GM12878 (cell line): ENCODE measurements at regions not wholly inside any gene's neighbourhood (a gene's known extent, or its start where the extent isn't known, plus 50 kb on each side); places are given as distances from the start of the nearest gene placed in this dataset.

ENCODE experiments used
- ATAC-seq: fragments of 200-7000 bp; cut with Tn5 transposase; 3 replicates; pipeline ENCODE4 v1.9.1; 2020; ENCODE audit warnings: mild to moderate bottlenecking, moderate library complexity
- BruUV-seq: library from RNA; stranded (reverse); fragments of 400-500 nt; replicated peaks from 2 replicates; lab custom pipeline; 2021; lab: Mats Ljungman, UMichigan
- CTCF ChIA-PET: fragments of 300-600 bp; sonication (Branson Sonifier 250); formaldehyde crosslinking; extraction: SDS; loops from one replicate; lab custom pipeline; 2021; ENCODE audit warnings: inconsistent platforms; lab: Yijun Ruan, JAX
- POLR2A ChIA-PET: fragments of 350-600 bp; formaldehyde crosslinking; extraction: SDS; loops from one replicate; lab custom pipeline; 2021; ENCODE audit warnings: inconsistent platforms; lab: Charles Lee
- RAD21 ChIA-PET: fragments of 300-600 bp; sonication (Branson Sonifier 250); formaldehyde crosslinking; loops from one replicate; lab custom pipeline; 2023; ENCODE audit warnings: antibody characterized with exemption; ENCODE audit not compliant: unreplicated experiment; lab: Charles Lee
- SMC1A ChIA-PET: fragments of 300-600 bp; sonication (Branson Sonifier 250); formaldehyde crosslinking; loops from one replicate; lab custom pipeline; 2023; ENCODE audit not compliant: unreplicated experiment, uncharacterized antibody; lab: Charles Lee
- DNase-seq: peaks from one replicate; pipeline ENCODE4 v3.0.0-alpha.2; 2011; ENCODE audit warnings: low read depth, low spot score
- FAIRE-seq: peaks from 3 replicates; lab custom pipeline; 2011; peaks lifted over from hg19 to GRCh38; lab: Jason Lieb, UNC
- H2AFZ ChIP-seq: 2 replicates; pipeline ENCODE4 v1.6.0; 2011; ENCODE audit warnings: low read depth, low read length, control low read depth; ENCODE audit not compliant: control insufficient read depth
- H3K27ac ChIP-seq: 2 replicates; pipeline ENCODE4 v1.5.1; 2011; ENCODE audit warnings: control low read depth; ENCODE audit not compliant: control insufficient read depth, insufficient read depth
- H3K27me3 ChIP-seq, 2 experiments: replicated peaks in 1 of 2; 2 replicates each; pipeline versions ENCODE4 v1.6.0 to v1.6.1; 2011; ENCODE audit warnings: low read length in 1 of 2; ENCODE audit not compliant: control insufficient read depth in 2 of 2, insufficient read depth in 2 of 2
- H3K36me3 ChIP-seq, 2 experiments: 2 replicates each; pipeline ENCODE4 v1.5.1; 2011; ENCODE audit warnings: low read length in 1 of 2; ENCODE audit not compliant: control insufficient read depth in 2 of 2, insufficient read depth in 2 of 2
- H3K4me1 ChIP-seq: 2 replicates; pipeline ENCODE4 v1.6.1; 2011; ENCODE audit warnings: mild to moderate bottlenecking, low read length, moderate library complexity, mixed read lengths; ENCODE audit not compliant: control insufficient read depth, insufficient read depth
- H3K4me2 ChIP-seq: 2 replicates; pipeline ENCODE4 v1.6.0; 2011; ENCODE audit warnings: control low read depth; ENCODE audit not compliant: control insufficient read depth, insufficient read depth
- H3K4me3 ChIP-seq: fragments of 200-600 bp; sonication (generic); 2 replicates; pipeline ENCODE4 v1.5.1; 2016
- H3K79me2 ChIP-seq: 2 replicates; pipeline ENCODE4 v1.6.0; 2011; ENCODE audit warnings: low read length; ENCODE audit not compliant: control insufficient read depth, insufficient read depth
- H3K9ac ChIP-seq: 2 replicates; pipeline ENCODE4 v1.8.0; 2011; ENCODE audit warnings: low read length, control low read depth, mixed read lengths; ENCODE audit not compliant: control insufficient read depth, insufficient read depth
- H3K9me3 ChIP-seq: replicated peaks from 3 replicates; pipeline ENCODE4 v1.5.1; 2011; ENCODE audit warnings: mild to moderate bottlenecking, low read length; ENCODE audit not compliant: control insufficient read depth, insufficient read depth
- H4K20me1 ChIP-seq: 2 replicates; pipeline ENCODE4 v1.6.0; 2011; ENCODE audit not compliant: control insufficient read depth, insufficient read depth
- CEBPB ChIP-seq, 2 experiments: fragments of 150-350 bp in 1 of 2; IDR thresholded peaks; 2 replicates each; pipeline ENCODE4 v1.6.1; 2012 to 2014; ENCODE audit warnings: low read depth in 2 of 2, low read length in 2 of 2, borderline replicate concordance in 1 of 2, inconsistent platforms in 1 of 2
- CEBPZ ChIP-seq: fragments of 150-350 bp; IDR thresholded peaks from 2 replicates; pipeline ENCODE4 v1.6.1; 2016; ENCODE audit warnings: low read depth, low read length
- CTCF ChIP-seq, 3 experiments: IDR thresholded peaks in 2 of 3; conservative IDR thresholded peaks in 1 of 3; 2 replicates each; pipeline ENCODE4 v1.5.1; 2011; ENCODE audit warnings: low read depth in 3 of 3, low read length in 3 of 3, mild to moderate bottlenecking in 3 of 3, control low read depth in 2 of 3, moderate library complexity in 2 of 3, inconsistent platforms in 1 of 3, mixed read lengths in 1 of 3; ENCODE audit not compliant: control insufficient read depth in 2 of 3, insufficient read depth in 1 of 3; ENCODE audit errors: extremely low read depth in 1 of 3
- FOS ChIP-seq: IDR thresholded peaks from 3 replicates; pipeline ENCODE4 v1.6.1; 2011; ENCODE audit warnings: borderline replicate concordance; ENCODE audit not compliant: insufficient read length; ENCODE audit errors: extremely low read depth
- KLF5 ChIP-seq: fragments of 450-650 bp; IDR thresholded peaks from 2 replicates; pipeline ENCODE4 v1.6.1; 2014; ENCODE audit warnings: mild to moderate bottlenecking; ENCODE audit not compliant: partially characterized antibody
- MXI1 ChIP-seq: fragments of 150-350 bp; IDR thresholded peaks from 2 replicates; pipeline ENCODE4 v1.6.1; 2011; ENCODE audit warnings: low read depth, mild to moderate bottlenecking, inconsistent platforms, low read length, improper control_type of control experiment
- NBN ChIP-seq: fragments of 450-650 bp; IDR thresholded peaks from 2 replicates; pipeline ENCODE4 v1.6.1; 2016
- SKIL ChIP-seq: fragments of 450-650 bp; IDR thresholded peaks from 2 replicates; pipeline ENCODE4 v1.6.1; 2017; ENCODE audit warnings: mild to moderate bottlenecking, low read depth, inconsistent platforms; ENCODE audit not compliant: poor library complexity, severe bottlenecking
- SPI1 ChIP-seq: IDR thresholded peaks from 2 replicates; pipeline ENCODE4 v1.6.1; 2011; ENCODE audit warnings: low read depth, mild to moderate bottlenecking, low read length, moderate library complexity, borderline replicate concordance; ENCODE audit not compliant: insufficient read depth
- TAF1 ChIP-seq: IDR thresholded peaks from 2 replicates; pipeline ENCODE4 v1.6.1; 2011; ENCODE audit warnings: mild to moderate bottlenecking, low read depth, low read length, borderline replicate concordance
- ZBTB11 ChIP-seq: fragments of 450-650 bp; formaldehyde crosslinking; IDR thresholded peaks from 2 replicates; pipeline ENCODE4 v1.5.0; 2022; ENCODE audit warnings: mild to moderate bottlenecking, missing genetic modification characterization
- ZSCAN29 ChIP-seq: fragments of 450-650 bp; IDR thresholded peaks from 2 replicates; pipeline ENCODE4 v1.6.1; 2017; ENCODE audit warnings: mild to moderate bottlenecking, moderate library complexity
- WGBS: methylation state at CpG from one replicate; pipeline ENCODE4 v1.1.6; 2016; ENCODE audit warnings: low lambda C conversion rate; ENCODE audit not compliant: insufficient replicate concordance, insufficient coverage; ENCODE audit errors: missing lambda C conversion rate; 5-methylcytosine and 5-hydroxymethylcytosine counted together
- in situ Hi-C: fragments of 300-500 bp; cut with MboI; formaldehyde crosslinking; loops from 9 replicates; pipeline ENCODE4 v1.14.3; 2018; ENCODE audit warnings: mixed read lengths
- intact Hi-C: fragments of 100-400 bp; cut with micrococcal nuclease; formaldehyde crosslinking; loops from one replicate; pipeline ENCODE4 v1.14.2; 2022; ENCODE audit not compliant: unreplicated experiment

- SMC1A ChIA-PET, result no interaction called here
- Histone ChIP-seq H4K20me1 (no peaks in the 10 kb centered on the region), H3K79me2 (no peaks in the 10 kb centered on the region), H3K27me3 (no peaks in the 10 kb centered on the region), H2AFZ (no peak overlapping the region), H3K27ac (no peak overlapping the region), H3K9me3 (no peaks in the 10 kb centered on the region; the same call in 2 of the 3 replicates), H3K4me2 (no peak overlapping the region), H3K36me3 (no peaks in the 10 kb centered on the region), H3K9ac (no peak overlapping the region), H3K4me1 (no peaks in the 10 kb centered on the region), H3K4me3 (no peak overlapping the region)
- RAD21 ChIA-PET, result no interaction called here
- CTCF ChIA-PET, result no interaction called here
- intact Hi-C loops, result no loop called here
- BruUV-seq, result no TSS peak
- in situ Hi-C loops, result no loop called here
- POLR2A ChIA-PET, result no interaction called here
- ATAC-seq, result no peak
- 22% methylated on average over 12 of the region's 12 CpGs for WGBS
- FAIRE-seq, result no peak
- no peak for DNase-seq
- TF ChIP-seq ZBTB11 (no peak), FOS (no peak), CEBPZ (no peak), CTCF (IDR thresholded peaks at IDR 0.05 in 2 of 3, conservative IDR thresholded peaks at IDR 0.05 in 1 of 3; ENCODE audit: control insufficient read depth in 2 of 3, extremely low read depth in 1 of 3, insufficient read depth in 1 of 3, low read depth in 3 of 3, low read length in 3 of 3) (no peak), CEBPB (IDR thresholded peaks at IDR 0.05; ENCODE audit: borderline replicate concordance in 1 of 2, low read depth in 2 of 2, low read length in 2 of 2) (no peak), TAF1 (no peak), KLF5 (no peak), ZSCAN29 (no peak), SKIL (no peak), NBN (no peak), SPI1 (no peak), MXI1 (no peak)
Observed at GRCh38 chr11:71081704-71082230, 170.6 kb downstream of the SHANK2 start.
